ENCODE measurements at regions not wholly inside any gene's neighbourhood (a gene's known extent, or its start where the extent isn't known, plus 50 kb on each side); places are given as distances from the start of the nearest gene placed in this dataset.
A peak's percentile ranks its signal among the peaks of the same experiment; 100 is the strongest.
"Not testable (repeated sequence)": the region's sequence is repeated elsewhere in the genome, so short reads cannot be mapped to it uniquely, and the experiment has no call there.

DNA sequence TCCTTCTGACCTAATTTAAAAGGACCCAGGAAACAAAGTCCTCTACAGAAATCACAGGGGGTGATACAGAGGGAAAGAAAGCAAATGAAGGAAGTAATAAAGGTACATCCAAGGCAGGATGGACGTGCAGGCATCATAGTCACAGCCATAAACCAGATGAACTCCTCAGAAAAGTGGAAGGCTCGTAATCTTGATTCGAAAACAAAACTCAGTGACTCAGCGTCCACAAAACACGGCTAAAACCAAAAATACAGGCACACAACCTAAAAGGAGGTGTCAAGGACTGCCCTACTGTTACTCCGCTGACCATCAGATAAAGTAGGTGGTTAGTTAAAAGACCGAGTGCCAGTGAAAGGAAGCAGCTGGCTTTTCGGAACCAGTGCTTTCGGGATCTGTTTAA, 81.5 kb downstream of the TRIM69 start:
- DNase-seq, result not testable (repeated sequence)

DNA sequence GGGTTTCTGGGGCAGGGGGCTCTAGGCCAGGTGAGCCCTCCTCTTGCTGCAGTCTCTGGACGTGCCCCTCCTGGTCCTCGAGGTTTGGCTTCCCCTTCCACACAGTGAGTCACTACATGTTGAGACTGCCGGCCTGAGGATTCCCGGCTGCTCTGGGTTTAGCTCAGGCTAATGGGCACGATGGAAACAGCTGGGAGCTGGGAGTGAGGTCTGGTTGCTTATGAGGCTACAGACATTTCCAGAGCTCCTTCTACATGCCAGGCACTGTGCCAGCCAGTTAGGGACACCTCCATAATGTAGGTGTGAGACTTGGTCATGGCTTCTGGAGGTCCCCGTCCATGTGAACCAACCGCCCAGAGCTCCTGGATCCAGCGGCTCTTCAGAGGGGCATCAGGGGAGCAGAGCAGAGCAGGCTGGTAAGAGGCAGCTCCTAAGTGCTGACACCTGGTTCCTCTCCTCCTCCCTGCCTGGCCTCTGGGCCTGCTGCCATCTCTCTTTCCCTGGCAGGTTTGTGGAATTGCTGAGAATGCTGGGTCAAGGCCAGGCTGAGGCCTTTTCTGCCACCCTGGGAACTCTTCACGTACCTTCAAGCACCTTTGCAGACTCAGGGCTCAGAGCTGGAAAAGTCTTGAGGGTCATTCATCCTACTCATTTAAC, 83.1 kb downstream of the TRIM69 start:
- not testable (repeated sequence) for DNase-seq

DNA sequence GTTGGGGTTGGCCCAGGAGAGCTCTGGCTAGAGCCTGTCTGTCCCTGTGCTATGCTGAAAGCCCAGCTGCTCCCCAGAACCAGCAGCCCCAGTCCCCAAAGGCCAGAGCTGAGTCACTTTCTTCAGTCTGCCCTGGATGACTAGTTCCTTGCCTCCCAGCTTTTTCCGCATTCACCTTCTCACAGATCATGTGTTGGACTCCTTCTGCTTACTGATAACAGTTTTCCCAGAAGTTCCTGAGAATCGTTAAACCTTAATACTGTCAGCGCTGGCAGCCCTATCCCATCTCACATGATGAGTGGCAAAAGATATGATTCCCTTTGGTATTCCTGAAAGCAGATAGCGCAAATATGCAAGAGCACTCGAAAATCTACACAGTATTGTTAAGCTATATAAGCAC, 84.2 kb downstream of the TRIM69 start:
- not testable (repeated sequence) for DNase-seq

DNA sequence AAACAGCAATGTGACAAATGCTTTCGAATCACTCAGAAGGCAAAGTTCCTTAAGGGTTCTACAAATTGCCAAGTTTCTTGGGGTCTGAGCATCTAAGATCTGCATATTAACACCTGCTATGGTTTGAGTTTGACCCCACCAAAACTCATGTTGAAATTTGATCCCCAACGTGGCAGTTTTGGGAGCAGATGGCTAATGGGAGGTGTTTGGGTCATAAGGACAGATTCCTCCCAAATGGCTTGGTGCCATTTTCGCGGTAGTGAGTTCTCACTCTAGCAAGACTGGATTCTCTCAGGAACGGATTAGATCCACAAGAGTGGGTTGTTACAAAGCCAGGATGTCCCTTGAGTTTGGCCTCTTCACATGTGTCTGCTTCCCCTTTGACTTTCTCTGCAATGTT, 84.6 kb downstream of the TRIM69 start:
- not testable (repeated sequence) for DNase-seq

DNA sequence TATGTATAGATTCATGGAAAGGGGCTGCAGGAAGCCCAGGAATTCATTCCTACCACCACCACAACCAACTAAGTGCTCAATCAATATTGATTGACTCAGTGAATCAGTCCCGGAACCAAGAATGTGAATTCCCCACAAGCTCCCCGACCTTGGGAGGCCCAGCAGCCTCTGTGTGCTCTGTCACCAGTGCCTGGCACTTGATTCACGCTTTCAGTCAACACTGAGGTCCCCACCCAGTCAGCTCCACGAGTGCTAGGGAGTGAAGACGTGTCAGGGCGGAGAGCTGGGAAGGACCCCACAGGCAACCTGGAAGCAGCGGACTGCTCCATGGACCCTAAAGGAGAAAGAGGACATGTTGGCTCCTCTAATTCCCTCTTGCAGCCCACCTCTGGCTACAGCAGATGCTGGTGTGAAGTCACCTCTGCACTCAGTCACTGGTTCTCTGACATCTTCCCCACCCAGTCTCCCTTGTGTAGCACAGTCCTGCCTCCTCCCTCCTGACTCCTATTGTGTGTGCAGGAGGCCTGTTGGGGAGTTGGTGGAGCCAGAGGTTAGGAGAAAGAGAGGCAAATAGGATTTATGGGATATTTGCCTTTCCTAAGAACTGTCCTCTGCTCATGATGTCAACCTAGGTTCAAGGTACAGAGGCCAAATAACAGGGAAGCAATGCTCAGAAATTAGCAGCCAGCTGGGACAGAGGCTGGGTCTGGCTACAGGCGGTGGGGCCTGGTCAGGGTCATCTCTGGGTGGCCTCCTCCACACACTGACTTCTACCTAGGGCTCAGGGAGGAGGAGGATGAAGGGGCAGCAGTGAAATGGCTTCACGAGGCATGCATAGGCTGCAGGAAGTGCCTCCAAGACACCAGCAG, 88.2 kb downstream of the TRIM69 start:
- not testable (repeated sequence) for DNase-seq

DNA sequence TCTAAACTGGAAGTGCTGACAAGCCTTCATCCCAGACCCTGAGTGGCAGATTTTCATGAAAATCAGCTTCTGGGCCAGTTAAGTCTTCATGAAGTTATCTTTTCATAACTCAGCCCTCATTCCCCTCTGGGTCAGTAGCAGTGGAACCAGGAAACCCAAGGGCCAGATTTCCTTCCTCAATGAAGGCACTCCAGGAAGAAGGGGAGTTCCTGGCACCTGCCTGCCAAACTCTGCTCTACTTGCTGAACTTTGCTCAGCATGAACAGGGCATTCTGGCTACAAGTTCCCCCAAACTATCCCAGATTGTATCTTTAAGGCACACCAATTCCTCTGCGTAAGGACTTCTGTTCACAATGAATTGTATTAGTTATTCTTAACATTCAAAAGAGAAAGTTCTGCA, 90.3 kb downstream of the TRIM69 start:
- not testable (repeated sequence) for DNase-seq

DNA sequence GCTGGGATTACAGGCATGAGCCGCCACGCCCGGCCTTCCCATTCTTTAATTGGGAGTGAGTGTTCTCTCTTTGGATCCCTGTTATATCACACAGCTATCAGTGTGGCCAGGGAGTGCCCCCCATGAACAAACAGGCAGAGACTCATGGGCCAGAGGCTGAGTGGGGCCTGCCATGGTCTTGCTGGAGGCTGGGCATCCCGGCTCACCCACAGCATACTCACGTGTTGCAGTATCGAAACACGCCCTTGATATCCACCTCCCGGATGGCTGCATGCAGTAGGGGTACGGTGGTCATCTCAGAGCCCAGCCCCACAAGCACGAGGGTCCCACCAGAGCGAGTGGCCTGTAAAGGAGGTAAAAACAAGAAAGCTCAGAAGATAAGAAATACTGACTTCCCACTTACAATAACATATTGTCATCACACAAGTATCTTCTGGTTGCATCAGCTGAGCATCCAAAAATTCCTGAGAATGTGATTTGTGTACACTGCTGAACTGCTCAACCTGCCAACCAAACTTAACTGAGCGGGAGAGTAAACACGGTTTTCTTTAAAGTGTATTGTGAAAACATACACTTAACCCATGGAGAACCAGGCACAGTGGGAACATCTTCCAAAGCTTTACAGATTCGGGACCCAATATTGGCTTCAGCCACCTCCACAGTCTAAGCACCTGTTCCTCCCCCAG, 92.0 kb downstream of the TRIM69 start:
- not testable (repeated sequence) for DNase-seq

DNA sequence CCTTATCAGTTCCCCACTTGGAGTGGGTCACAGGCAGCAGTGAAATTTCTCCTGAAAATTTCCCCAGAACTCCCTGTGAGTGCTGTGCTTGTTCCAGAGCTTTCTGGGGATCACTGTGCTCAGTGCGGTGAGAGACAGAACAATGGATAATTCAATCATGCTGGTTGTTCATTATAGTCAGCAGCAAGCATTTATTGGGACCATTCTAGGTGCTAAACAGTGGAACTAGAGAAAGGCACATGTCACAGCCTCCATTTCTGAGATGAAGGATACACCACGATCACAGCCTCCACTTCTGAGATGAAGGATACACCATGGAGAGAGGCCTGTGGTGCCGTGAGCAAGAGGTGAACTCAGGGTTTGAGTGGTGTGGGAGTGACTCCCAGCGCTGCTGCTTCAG, 92.8 kb downstream of the TRIM69 start:
- DNase-seq, result not testable (repeated sequence)

DNA sequence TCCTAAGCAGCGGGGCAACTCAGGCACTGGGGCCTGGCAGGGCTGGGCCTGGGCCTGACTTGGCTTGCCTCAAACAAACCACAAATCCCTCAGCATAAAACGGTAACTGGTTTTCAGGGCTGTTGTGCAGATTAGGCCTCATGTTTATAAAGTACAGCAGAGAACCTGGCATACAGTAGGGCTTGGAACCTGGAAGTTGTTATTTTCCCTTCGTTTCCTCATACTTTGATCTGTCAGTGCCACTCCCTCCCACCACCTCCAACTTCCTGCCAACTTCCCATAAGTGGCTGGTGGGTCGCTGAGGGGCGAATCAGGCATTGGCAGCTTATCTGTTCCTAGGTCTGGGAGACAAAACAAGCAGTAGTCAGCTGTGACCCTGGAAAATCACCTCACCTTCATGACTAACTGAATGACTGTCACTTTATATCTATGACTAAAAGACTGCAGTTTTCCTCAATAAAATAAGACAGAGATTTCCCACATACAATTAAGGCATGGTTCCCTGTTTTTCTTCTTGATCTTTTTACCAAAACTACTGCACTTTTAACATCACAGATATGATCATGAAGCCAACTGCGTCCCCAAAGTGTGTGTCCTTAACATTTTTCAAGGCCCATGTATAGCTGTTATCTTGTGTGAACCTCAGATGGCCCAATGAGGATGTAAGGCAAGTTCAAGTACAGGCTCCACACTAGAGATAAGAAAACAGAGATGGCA, 94.5 kb downstream of the TRIM69 start:
- DNase-seq, result not testable (repeated sequence)

DNA sequence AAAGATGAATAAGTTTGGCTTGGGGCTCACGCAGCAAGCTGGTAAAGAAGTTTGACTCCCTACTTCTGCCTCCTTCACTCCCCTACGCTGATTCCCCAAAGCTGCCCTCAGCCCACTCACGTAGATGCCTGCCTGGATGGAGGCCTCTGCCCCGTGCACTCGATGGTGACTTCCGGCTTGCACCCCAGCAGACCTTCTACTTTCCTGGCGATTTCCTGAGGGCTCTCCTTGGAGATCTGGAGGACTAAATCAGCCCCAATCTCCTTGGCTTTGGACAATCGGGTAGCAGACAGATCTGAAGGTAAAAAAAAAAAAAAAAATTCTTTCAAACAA, 95.0 kb downstream of the TRIM69 start:
- not testable (repeated sequence) for DNase-seq

DNA sequence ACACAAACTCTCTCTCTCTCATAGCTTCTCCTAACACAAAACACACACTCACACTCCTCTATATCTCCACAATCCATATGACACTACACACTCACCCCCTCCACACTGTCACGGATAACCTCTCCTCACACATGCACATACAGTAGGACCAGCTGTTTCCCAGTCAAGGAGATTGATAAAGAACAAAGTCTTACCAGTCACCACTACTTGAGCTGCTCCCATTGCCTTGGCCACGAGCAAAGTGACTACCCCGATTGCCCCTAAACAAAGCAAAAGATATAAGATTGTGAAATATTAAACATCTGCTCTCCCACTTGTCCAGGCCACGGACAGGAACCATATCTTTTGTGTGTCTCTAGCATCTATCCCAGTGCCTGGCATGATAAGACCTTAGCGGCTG, 95.8 kb downstream of the TRIM69 start:
- DNase-seq, result not testable (repeated sequence)

DNA sequence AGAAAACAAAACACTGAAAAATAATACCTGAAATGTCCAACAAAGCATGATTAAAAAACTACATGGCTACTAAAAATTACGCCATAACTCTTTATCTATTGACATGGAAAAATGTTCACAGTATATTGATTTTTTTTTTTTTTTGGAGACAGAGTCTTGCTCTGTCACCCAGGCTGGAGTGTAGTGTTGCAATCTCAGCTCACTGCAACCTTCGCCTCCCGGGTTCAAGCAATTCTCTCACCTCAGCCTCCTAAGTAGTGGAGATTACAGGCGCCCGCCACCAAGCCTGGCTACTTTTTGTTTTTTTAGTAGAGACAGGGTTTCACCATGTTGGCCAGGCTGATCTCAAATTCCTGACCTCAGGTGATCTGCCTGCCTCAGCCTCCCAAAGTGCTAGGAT, 96.8 kb downstream of the TRIM69 start:
- not testable (repeated sequence) for DNase-seq

DNA sequence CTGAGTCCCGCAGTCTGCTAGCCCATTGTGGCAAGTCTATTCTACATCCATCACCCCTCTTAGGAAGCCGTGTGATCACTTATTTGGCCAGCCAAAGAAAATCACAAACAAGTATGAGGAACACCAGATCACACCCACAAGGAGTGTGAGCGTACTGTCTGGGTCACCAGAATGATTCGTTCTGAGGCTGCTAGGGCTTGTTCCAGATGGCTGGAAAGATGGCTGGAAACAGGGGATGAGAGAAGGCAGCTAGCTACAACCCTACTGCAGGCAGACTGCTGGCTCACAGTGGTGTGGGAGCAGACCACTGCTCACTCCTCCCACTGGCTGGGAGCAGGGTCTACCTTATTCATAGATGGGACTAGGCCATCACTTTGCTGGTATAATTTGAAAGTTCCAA, 97.4 kb downstream of the TRIM69 start:
- not testable (repeated sequence) for DNase-seq

DNA sequence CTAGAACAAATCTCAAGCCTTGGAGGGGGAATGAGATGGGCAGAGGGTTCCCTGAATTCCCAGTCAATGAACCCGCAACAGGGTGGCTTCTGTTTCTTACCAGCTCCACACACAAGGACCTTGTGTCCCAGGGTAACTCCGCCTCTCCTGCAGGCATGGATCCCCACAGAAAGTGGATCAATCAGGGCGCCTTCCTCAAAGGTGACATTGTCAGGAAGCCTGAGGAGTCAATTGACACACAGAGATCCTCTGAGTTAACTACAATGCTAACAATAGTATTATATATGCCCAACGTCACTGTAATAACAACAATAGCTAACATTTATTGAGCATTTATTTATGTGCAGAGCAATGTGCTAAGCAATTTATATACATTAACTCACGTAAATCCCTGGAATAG, 98.8 kb downstream of the TRIM69 start:
- not testable (repeated sequence) for DNase-seq

DNA sequence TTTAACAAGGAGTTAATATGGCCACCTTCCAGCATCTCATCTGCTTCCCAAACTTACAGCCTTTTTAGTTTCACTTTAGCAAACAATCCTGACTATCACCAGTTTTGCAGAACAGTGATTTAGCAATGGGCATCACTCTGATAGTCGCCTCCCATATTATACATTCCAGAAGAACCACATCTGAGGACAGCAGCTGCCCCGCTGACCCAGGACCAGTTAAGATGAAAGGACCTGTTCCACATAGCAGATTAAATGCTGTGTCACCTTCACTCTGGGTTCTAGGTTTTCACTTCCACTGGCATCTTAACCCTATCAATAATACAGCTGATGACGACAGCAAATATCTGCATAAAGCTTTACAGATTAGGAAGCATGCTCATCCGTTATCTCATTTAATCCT, 99.8 kb downstream of the TRIM69 start:
- DNase-seq, result no peak

DNA sequence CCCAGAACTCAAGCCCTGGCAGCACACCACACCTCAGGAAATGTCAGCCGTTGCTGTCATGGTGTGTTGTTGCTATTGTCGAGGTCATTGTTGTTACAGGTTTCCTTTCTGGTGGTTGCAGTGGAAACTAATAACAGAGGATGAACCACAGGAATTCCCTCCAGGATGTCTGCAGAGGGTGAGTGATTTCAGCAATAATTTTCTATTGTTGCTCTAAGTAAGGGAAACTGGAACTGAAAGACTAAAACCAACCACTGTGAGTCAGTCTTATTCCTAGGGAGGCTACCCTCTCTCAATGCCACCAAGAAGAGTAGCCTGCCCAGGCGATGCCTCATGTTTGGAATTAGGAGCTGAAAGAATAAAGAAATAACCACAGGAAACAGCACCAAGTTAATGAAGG, 102.6 kb downstream of the TRIM69 start:
- peak; percentile 57 for DNase-seq

DNA sequence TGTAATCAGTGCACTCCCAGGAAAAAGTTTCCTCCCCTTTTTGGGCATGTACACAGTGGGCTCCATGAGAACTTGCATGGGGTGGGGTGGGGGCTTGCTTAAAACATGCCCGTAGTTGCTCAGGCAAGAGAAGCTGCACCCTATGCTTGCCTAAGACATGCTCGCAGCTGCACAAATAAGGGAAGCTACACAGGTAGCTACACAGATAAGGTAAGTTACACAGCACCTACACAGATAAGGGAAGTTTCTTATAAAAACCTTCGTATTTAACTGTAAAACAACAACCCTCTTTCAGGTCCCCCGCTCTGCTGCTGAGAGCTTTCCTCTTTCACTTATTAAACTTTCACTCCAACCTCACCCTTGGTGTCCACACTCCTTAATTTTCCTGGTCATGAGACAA, 105.4 kb downstream of the TRIM69 start:
- DNase-seq, result not testable (repeated sequence)

DNA sequence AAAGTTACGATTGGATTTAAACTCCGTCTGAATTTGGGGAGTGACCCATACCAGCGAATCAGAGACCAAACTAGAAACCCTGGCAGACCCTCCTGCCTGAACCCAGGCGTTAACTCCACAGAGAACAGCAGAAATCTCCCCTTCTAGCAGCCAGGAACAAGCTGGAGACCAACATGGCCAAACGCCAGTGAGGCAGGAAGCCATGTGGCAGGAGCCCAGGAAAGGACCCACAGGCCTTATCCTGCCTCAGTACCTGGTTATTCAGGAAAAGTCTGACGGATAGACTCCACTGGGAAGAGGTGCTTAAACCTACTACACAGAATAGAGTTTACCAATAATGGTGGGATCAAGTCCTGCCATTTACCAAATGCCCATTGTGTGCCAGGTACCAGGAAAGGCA, 106.6 kb downstream of the TRIM69 start:
- DNase-seq, result not testable (repeated sequence)

DNA sequence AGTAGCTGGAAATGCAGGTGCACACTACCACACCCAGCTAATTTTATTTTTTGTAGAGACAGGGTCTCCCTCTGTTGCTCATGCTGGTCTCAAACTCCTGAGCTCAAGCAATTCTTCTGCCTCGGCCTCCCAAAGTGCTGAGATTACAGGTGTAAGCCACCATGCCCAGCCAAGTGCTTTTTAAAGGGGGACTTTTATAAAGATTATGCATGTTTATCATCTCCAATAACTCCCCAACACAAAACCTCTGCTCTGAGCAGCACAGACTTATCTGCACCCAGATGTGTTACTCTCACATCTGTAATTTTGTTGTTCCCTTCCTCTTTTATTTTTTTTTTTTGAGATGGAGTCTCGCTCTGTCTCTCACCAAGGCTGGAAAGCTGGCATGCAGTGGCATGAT, 108.6 kb downstream of the TRIM69 start:
- DNase-seq, result not testable (repeated sequence)

DNA sequence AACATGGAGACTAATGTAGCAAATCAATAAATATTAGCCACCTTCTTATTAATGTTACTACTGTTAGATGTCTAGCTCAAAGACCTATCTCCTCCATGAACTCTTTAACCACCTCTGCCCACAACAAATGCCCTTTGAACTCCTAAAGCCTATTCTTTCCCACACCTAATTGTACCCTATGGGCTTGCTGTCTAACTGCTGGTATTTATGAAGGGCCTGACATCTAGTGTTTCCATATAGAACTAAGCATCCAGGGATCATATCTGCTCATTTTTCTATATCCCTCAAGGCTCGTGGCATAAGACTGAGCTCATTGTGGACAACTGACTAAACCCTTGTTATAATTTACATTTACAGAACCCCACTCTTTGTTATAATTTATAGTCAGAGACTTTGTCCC, 109.8 kb downstream of the TRIM69 start:
- DNase-seq, result not testable (repeated sequence)

DNA sequence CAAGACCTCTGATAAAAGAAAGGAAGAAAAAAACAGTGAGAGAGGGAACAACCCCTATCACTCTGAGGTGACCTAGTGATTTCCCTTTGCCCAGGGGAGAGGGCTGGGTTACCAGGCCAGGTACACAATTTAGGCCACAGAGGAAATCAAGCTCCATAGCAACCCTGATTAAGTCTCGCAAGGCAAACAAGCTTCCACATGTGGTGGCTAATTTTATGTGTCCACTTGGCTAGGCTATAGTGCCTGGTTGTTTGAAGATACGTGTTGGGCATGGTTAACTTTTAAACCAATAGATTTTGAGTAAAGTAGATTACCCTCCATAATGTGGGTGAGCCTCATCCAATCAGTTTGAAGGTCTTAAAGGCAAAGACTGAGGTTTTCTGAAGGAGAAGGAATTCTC, 108.9 kb upstream of the TERB2 start:
- not testable (repeated sequence) for DNase-seq

DNA sequence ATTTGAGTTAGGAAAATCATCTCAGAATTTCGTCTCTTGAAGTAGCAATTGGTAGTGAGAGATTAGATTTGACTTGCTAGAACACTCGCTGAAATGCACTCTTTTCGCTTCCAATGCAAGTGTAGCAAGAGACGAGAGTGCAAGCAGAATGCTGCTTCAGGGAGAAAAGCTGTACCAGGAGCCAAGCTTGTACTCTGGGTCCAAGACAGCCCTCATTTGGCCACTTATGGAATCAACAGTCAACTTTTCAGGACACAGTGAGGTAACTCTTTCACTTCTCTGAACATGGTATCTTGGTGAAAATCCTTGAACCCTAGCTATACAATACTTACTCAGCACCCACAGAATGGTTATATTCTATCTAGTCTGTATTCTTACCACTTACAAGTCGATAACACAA, 107.6 kb upstream of the TERB2 start:
- not testable (repeated sequence) for DNase-seq
